ENCODE measurements at regions not wholly inside any gene's neighbourhood (a gene's known extent, or its start where the extent isn't known, plus 50 kb on each side); places are given as distances from the start of the nearest gene placed in this dataset.

GRCh38 chr12:78611504-78611903 is 253.1 kb upstream of the SYT1 start:
- TF ChIP-seq, protein P1, sequence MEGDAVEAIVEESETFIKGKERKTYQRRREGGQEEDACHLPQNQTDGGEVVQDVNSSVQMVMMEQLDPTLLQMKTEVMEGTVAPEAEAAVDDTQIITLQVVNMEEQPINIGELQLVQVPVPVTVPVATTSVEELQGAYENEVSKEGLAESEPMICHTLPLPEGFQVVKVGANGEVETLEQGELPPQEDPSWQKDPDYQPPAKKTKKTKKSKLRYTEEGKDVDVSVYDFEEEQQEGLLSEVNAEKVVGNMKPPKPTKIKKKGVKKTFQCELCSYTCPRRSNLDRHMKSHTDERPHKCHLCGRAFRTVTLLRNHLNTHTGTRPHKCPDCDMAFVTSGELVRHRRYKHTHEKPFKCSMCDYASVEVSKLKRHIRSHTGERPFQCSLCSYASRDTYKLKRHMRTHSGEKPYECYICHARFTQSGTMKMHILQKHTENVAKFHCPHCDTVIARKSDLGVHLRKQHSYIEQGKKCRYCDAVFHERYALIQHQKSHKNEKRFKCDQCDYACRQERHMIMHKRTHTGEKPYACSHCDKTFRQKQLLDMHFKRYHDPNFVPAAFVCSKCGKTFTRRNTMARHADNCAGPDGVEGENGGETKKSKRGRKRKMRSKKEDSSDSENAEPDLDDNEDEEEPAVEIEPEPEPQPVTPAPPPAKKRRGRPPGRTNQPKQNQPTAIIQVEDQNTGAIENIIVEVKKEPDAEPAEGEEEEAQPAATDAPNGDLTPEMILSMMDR (IDR thresholded peaks at IDR 0.05) = no peak
- no peak for TF ChIP-seq POLR2AphosphoS5 (IDR thresholded peaks at IDR 0.05)
- in situ Hi-C loops (cut with MboI; ENCODE audit: low pct_ligation_motif_present in 1 of 4, low pct_unique_long_range_greater_than_20kb in 1 of 4, low sequenced_read_pairs in 3 of 4) (no loop called here), intact Hi-C loops (cut with DNase I; ENCODE audit: low total_unique reads) (no loop called here)
- H3K27me3 ChIP-seq = no peaks in the 10 kb centered on the region
- no peaks in the 10 kb centered on the region for H3K36me3 ChIP-seq
- DNase-seq = no peak
- no peak overlapping the region for H3K27ac ChIP-seq
- no peaks in the 10 kb centered on the region for H3K4me1 ChIP-seq
- no peaks in the 10 kb centered on the region for H3K9me3 ChIP-seq
- H3K4me3 ChIP-seq = no peak overlapping the region

DNA sequence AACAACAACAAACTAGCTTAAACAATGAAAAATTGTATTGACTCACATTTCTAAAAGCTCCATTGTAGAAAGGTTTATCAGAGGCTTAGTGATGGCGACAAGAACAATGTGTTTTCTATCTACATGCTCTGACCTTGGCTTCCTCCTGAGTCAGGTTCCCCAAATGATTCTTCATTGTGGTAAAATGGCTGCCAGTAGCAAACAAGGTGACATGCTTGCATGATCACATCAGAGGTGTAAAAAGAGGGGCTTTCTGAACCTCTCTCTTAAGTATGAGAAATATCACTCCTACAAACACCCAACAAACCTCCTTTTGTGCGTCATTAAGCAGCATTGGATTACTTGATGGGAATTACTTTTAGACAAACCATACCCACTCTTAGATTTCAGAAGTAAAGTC is 252.4 kb upstream of the SYT1 start:
- no peaks in the 10 kb centered on the region for H3K36me3 ChIP-seq
- TF ChIP-seq POLR2A (IDR thresholded peaks at IDR 0.05) (no peak), EP300 (IDR thresholded peaks at IDR 0.05; ENCODE audit: low read depth) (no peak), POLR2AphosphoS5 (IDR thresholded peaks at IDR 0.05) (no peak)
- TF ChIP-seq, protein P1 (IDR thresholded peaks at IDR 0.05) = no peak
- no peaks in the 10 kb centered on the region for H3K9me3 ChIP-seq
- H3K4me3 ChIP-seq = no peak overlapping the region
- in situ Hi-C loops (cut with MboI; ENCODE audit: low pct_ligation_motif_present in 1 of 4, low pct_unique_long_range_greater_than_20kb in 1 of 4, low sequenced_read_pairs in 3 of 4) = no loop called here
- 85 to 93% methylated on average over 2 of the region's 2 CpGs for WGBS, 2 donors (ENCODE audit: low coverage in 1 of 2)
- H3K27ac ChIP-seq = no peak overlapping the region
- intact Hi-C loops (cut with DNase I; ENCODE audit: low total_unique reads) = no loop called here
- H3K4me1 ChIP-seq = no peaks in the 10 kb centered on the region
- no peak for DNase-seq
- no peaks in the 10 kb centered on the region for H3K27me3 ChIP-seq

GRCh38 chr12:78617683-78618082 is 246.9 kb upstream of the SYT1 start:
- WGBS, 2 donors (ENCODE audit: low coverage in 1 of 2) = 74 to 80% methylated on average over 2 of the region's 2 CpGs
- H3K36me3 ChIP-seq = no peaks in the 10 kb centered on the region
- TF ChIP-seq EP300 (IDR thresholded peaks at IDR 0.05; ENCODE audit: low read depth) (no peak), POLR2AphosphoS5 (IDR thresholded peaks at IDR 0.05) (no peak)
- intact Hi-C loops (cut with DNase I; ENCODE audit: low total_unique reads) = no loop called here
- H3K4me1 ChIP-seq = no peaks in the 10 kb centered on the region
- no peak overlapping the region for H3K4me3 ChIP-seq
- in situ Hi-C loops (cut with MboI; ENCODE audit: low pct_ligation_motif_present in 1 of 4, low pct_unique_long_range_greater_than_20kb in 1 of 4, low sequenced_read_pairs in 3 of 4) = no loop called here
- H3K27ac ChIP-seq = no peak overlapping the region
- DNase-seq = no peak
- no peaks in the 10 kb centered on the region for H3K9me3 ChIP-seq
- no peaks in the 10 kb centered on the region for H3K27me3 ChIP-seq

DNA sequence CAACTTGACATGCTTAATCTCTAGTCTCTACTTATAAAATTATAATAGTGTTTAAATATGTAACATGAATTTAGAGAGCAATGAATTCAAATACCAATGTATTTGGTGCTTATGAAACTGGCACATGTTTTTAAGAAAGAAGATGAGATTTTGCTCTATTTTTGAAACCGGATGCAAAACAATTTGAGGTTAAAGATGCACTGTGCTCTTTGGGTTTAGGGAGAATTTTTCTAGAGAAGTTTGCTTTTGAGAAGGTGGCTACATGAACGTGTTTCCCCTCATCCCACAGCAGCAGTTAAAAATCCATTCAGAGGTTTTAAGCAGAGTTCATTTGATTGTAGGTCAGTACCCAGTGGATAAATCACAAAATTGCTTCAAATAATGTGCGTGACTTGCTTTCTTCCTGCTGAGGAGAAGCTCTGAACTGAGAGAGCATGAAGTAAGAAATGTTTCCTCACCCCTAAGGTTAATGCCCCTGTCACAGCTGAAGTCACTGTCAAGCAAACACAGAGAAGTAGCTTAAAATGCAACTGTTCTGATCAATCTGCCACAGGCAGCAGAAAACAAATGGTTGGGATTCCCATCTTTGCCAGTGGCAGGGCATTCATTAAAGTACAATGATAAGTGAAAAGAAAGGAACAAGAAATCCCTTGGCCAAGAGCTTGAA is 241.9 kb upstream of the SYT1 start:
- intact Hi-C loops (cut with DNase I; ENCODE audit: low total_unique reads) (no loop called here), in situ Hi-C loops (cut with MboI; ENCODE audit: low pct_ligation_motif_present in 1 of 4, low pct_unique_long_range_greater_than_20kb in 1 of 4, low sequenced_read_pairs in 3 of 4) (no loop called here)
- H3K4me1 ChIP-seq = no peaks in the 10 kb centered on the region
- H3K27ac ChIP-seq = no peak overlapping the region
- WGBS, 2 donors (ENCODE audit: low coverage in 1 of 2) = 69 to 73% methylated on average over 3 of the region's 3 CpGs
- DNase-seq = no peak
- H3K9me3 ChIP-seq = no peaks in the 10 kb centered on the region
- H3K27me3 ChIP-seq = no peaks in the 10 kb centered on the region
- TF ChIP-seq, protein P1 (IDR thresholded peaks at IDR 0.05) = no peak
- TF ChIP-seq POLR2A (IDR thresholded peaks at IDR 0.05) (no peak), EP300 (IDR thresholded peaks at IDR 0.05; ENCODE audit: low read depth) (no peak), POLR2AphosphoS5 (IDR thresholded peaks at IDR 0.05) (no peak)
- H3K4me3 ChIP-seq = no peak overlapping the region
- H3K36me3 ChIP-seq = no peaks in the 10 kb centered on the region

DNA sequence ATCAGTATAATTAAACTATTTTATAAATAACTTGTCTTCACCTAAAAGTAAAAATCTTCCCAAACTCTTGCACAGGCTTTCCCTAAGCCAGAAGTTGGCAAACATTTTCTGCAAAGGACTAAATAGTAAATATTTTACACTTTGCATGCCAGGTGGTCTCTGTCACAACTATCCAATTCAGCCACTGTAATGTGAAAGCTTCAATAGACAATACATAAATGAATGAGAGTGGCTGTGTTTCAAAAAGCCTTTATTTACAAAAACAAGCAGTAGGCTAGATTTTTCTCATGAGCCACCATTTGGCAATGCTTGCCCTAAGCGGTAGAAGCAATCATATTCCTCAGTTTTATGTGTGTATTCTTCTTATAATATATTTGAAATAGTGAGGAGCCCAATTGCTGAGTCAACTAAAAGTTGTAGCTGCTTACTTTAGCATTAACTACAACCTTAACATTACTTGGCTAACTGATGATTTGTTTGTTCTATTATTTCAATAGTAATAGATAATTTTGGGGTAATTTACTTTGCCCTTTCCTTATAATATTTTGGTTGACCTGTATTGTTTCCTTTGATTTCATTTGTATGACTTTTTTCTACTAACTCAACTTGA is 236.0 kb upstream of the SYT1 start:
- intact Hi-C loops (cut with DNase I; ENCODE audit: low total_unique reads) = no loop called here
- DNase-seq = no peak
- WGBS, 2 donors (ENCODE audit: low coverage in 1 of 2) = 63 to 67% methylated on average over 1 of the region's 1 CpG
- Histone ChIP-seq H3K4me3 (no peak overlapping the region), H3K27me3 (no peaks in the 10 kb centered on the region), H3K36me3 (no peaks in the 10 kb centered on the region), H3K9me3 (no peaks in the 10 kb centered on the region), H3K27ac (no peak overlapping the region), H3K4me1 (no peaks in the 10 kb centered on the region)
- no peak for TF ChIP-seq EP300 (IDR thresholded peaks at IDR 0.05; ENCODE audit: low read depth)
- TF ChIP-seq, protein P1 (IDR thresholded peaks at IDR 0.05) = no peak
- TF ChIP-seq POLR2AphosphoS5 (IDR thresholded peaks at IDR 0.05) = no peak
- TF ChIP-seq POLR2A (IDR thresholded peaks at IDR 0.05) = no peak
- in situ Hi-C loops (cut with MboI; ENCODE audit: low pct_ligation_motif_present in 1 of 4, low pct_unique_long_range_greater_than_20kb in 1 of 4, low sequenced_read_pairs in 3 of 4) = no loop called here

All from transverse colon (tissue), 4 donors.